ENCODE measurements at regions not wholly inside any gene's neighbourhood (a gene's known extent, or its start where the extent isn't known, plus 50 kb on each side); places are given as distances from the start of the nearest gene placed in this dataset.

DNA sequence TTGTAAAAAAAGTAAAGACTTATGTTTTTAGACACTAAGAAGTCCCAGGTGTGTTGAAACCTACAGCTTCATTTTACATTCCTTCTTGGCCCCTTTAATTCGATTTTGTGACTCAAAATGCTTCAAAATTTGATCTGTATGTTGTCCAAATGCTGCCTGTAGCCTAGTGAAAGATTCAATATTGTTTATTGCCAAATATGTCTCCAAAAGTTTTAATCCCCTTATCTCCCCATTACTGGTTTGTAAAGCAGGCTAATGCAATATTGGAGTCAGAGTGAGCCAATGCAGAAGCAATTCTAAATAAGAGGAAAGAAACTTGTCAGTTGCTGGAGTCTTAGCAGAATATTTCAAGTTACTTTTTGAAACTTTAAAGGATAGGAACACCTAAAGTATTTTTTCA, 287.0 kb upstream of the ZC3H15 start:
- TF ChIP-seq, protein P1, sequence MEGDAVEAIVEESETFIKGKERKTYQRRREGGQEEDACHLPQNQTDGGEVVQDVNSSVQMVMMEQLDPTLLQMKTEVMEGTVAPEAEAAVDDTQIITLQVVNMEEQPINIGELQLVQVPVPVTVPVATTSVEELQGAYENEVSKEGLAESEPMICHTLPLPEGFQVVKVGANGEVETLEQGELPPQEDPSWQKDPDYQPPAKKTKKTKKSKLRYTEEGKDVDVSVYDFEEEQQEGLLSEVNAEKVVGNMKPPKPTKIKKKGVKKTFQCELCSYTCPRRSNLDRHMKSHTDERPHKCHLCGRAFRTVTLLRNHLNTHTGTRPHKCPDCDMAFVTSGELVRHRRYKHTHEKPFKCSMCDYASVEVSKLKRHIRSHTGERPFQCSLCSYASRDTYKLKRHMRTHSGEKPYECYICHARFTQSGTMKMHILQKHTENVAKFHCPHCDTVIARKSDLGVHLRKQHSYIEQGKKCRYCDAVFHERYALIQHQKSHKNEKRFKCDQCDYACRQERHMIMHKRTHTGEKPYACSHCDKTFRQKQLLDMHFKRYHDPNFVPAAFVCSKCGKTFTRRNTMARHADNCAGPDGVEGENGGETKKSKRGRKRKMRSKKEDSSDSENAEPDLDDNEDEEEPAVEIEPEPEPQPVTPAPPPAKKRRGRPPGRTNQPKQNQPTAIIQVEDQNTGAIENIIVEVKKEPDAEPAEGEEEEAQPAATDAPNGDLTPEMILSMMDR (IDR thresholded peaks at IDR 0.05; ENCODE audit: low read depth, low read length): no peak
- TF ChIP-seq POLR2A (IDR thresholded peaks at IDR 0.05; ENCODE audit: extremely low read depth, insufficient read length): no peak
